ENCODE measurements at regions not wholly inside any gene's neighbourhood (a gene's known extent, or its start where the extent isn't known, plus 50 kb on each side); places are given as distances from the start of the nearest gene placed in this dataset.

GRCh38 chr10:121270906-121271305 lies 327.3 kb downstream of the FGFR2 start:
- H4K20me1 ChIP-seq (ENCODE audit: control insufficient read depth, insufficient read depth, low read length, poor library complexity, severe bottlenecking), result no peaks in the 10 kb centered on the region
- DNase-seq, result no peak
- intact Hi-C loops (cut with micrococcal nuclease), result no loop called here
- ChIA-PET CTCF (no interaction called here), POLR2A (no interaction called here)
- peaks cover 0 to 4% (median 0%) of the 10 kb centered on the region in 3 donors for H3K9me3 ChIP-seq (ENCODE audit: control extremely low read depth in 1 of 3, control insufficient read depth in 2 of 3, insufficient read depth in 1 of 3, low read length in 2 of 3)
- H3K9ac ChIP-seq (ENCODE audit: low read length), result no peak overlapping the region
- H3K4me1 ChIP-seq (ENCODE audit: control insufficient read depth in 2 of 2, insufficient read depth in 2 of 2, low read length in 2 of 2), result no peaks in the 10 kb centered on the region
- no peaks in the 10 kb centered on the region for H3K36me3 ChIP-seq (replicated peaks in 1 of 2; ENCODE audit: control extremely low read depth in 1 of 2, control insufficient read depth in 1 of 2, extremely low read depth in 1 of 2, insufficient read depth in 2 of 2, low read length in 1 of 2)
- H3K27ac ChIP-seq (ENCODE audit: low read length in 2 of 2), result no peak overlapping the region
- Mint-ChIP-seq H3K27me3 (no peaks in the 10 kb centered on the region), H3K9me3 (ENCODE audit: insufficient read depth) (no peaks in the 10 kb centered on the region), H3K4me3 (no peak overlapping the region), H3K4me1 (no peaks in the 10 kb centered on the region), H3K27ac (no peak overlapping the region)
- H2AFZ ChIP-seq (ENCODE audit: insufficient read depth, low read depth, low read length, poor library complexity, severe bottlenecking), result no peak overlapping the region
- no peak for TF ChIP-seq EZH2 (IDR thresholded peaks at IDR 0.05; ENCODE audit: borderline replicate concordance, insufficient read depth, low read depth, low read length, poor library complexity, severe bottlenecking)
- no peak for TF ChIP-seq CTCF (IDR thresholded peaks at IDR 0.05)
- H3K4me3 ChIP-seq (ENCODE audit: control extremely low read depth in 1 of 5, extremely low read depth in 1 of 5, insufficient read depth in 1 of 5, low read depth in 2 of 5, low read length in 4 of 5), result no peak overlapping the region
- no peak overlapping the region for H3K4me2 ChIP-seq (replicated peaks; ENCODE audit: low read depth, low read length, poor library complexity, severe bottlenecking)
- H3K27me3 ChIP-seq (replicated peaks in 1 of 4; ENCODE audit: control extremely low read depth in 1 of 4, control insufficient read depth in 3 of 4, insufficient read depth in 4 of 4, low read length in 3 of 4), result no peaks in the 10 kb centered on the region
- ATAC-seq (ENCODE audit: low read depth), result no peak
- WGBS (ENCODE audit: insufficient coverage), result 90% methylated on average over 5 of the region's 7 CpGs
- no peaks in the 10 kb centered on the region for H3K79me2 ChIP-seq (ENCODE audit: control insufficient read depth, insufficient read depth, low read length)

- H3K79me2 ChIP-seq (ENCODE audit: control insufficient read depth, insufficient read depth, low read length), result no peaks in the 10 kb centered on the region
- H3K27me3 ChIP-seq (replicated peaks in 1 of 4; ENCODE audit: control extremely low read depth in 1 of 4, control insufficient read depth in 3 of 4, insufficient read depth in 4 of 4, low read length in 3 of 4), result no peaks in the 10 kb centered on the region
- no peaks in the 10 kb centered on the region for H3K4me1 ChIP-seq (ENCODE audit: control insufficient read depth in 2 of 2, insufficient read depth in 2 of 2, low read length in 2 of 2)
- H3K9me3 Mint-ChIP-seq (ENCODE audit: insufficient read depth), result peaks cover 5% of the 10 kb centered on the region
- H3K27me3 Mint-ChIP-seq, result no peaks in the 10 kb centered on the region
- H3K4me3 Mint-ChIP-seq, result no peak overlapping the region
- H3K4me2 ChIP-seq (replicated peaks; ENCODE audit: low read depth, low read length, poor library complexity, severe bottlenecking), result no peak overlapping the region
- no peak overlapping the region for H3K27ac ChIP-seq (ENCODE audit: low read length in 2 of 2)
- no peaks in the 10 kb centered on the region for H3K4me1 Mint-ChIP-seq
- 92% methylated on average over 7 of the region's 7 CpGs for WGBS (ENCODE audit: insufficient coverage)
- H3K4me3 ChIP-seq (ENCODE audit: control extremely low read depth in 1 of 5, extremely low read depth in 1 of 5, insufficient read depth in 1 of 5, low read depth in 2 of 5, low read length in 4 of 5), result no peak overlapping the region
- H3K9me3 ChIP-seq (ENCODE audit: control extremely low read depth in 1 of 3, control insufficient read depth in 2 of 3, insufficient read depth in 1 of 3, low read length in 2 of 3), result peaks cover 0 to 7% (median 0%) of the 10 kb centered on the region in 3 donors
- H3K9ac ChIP-seq (ENCODE audit: low read length), result no peak overlapping the region
- TF ChIP-seq EZH2 (IDR thresholded peaks at IDR 0.05; ENCODE audit: borderline replicate concordance, insufficient read depth, low read depth, low read length, poor library complexity, severe bottlenecking) (no peak), CTCF (IDR thresholded peaks at IDR 0.05) (no peak)
- no peaks in the 10 kb centered on the region for H3K36me3 ChIP-seq (replicated peaks in 1 of 2; ENCODE audit: control extremely low read depth in 1 of 2, control insufficient read depth in 1 of 2, extremely low read depth in 1 of 2, insufficient read depth in 2 of 2, low read length in 1 of 2)
- DNase-seq (no peak), ATAC-seq (ENCODE audit: low read depth) (no peak)
- POLR2A ChIA-PET, result no interaction called here
- H4K20me1 ChIP-seq (ENCODE audit: control insufficient read depth, insufficient read depth, low read length, poor library complexity, severe bottlenecking), result no peaks in the 10 kb centered on the region
- no peak overlapping the region for H2AFZ ChIP-seq (ENCODE audit: insufficient read depth, low read depth, low read length, poor library complexity, severe bottlenecking)
- CTCF ChIA-PET, result no interaction called here
- intact Hi-C loops (cut with micrococcal nuclease), result no loop called here
- H3K27ac Mint-ChIP-seq, result no peak overlapping the region
Observed at GRCh38 chr10:121276046-121276445, 322.2 kb downstream of the FGFR2 start.

Measured in B cell (primary cell).